ENCODE measurements at regions not wholly inside any gene's neighbourhood (a gene's known extent, or its start where the extent isn't known, plus 50 kb on each side); places are given as distances from the start of the nearest gene placed in this dataset.
"Not testable (repeated sequence)": the region's sequence is repeated elsewhere in the genome, so short reads cannot be mapped to it uniquely, and the experiment has no call there.

GRCh38 chr3:72041076-72041475 lies 256.1 kb upstream of the PROK2 start:
- no peak for DNase-seq (ENCODE audit: low read depth, low spot score)

GRCh38 chr3:72039677-72040076 lies 254.7 kb upstream of the PROK2 start:
- no peak for DNase-seq (ENCODE audit: low read depth, low spot score)

GRCh38 chr3:72036899-72037298 lies 252.0 kb upstream of the PROK2 start:
- peak; percentile 42 for DNase-seq (ENCODE audit: low read depth, low spot score)

- DNase-seq (ENCODE audit: low read depth, low spot score): no peak
Observed at GRCh38 chr3:72035606-72036005, 250.7 kb upstream of the PROK2 start.

- DNase-seq (ENCODE audit: low read depth, low spot score): no peak
Observed at GRCh38 chr3:72034986-72035385, 250.0 kb upstream of the PROK2 start.

- DNase-seq (ENCODE audit: low read depth, low spot score): no peak
Observed at GRCh38 chr3:72033666-72034428, 248.9 kb upstream of the PROK2 start.

- DNase-seq (ENCODE audit: low read depth, low spot score): no peak
Observed at GRCh38 chr3:72032441-72033135, 247.6 kb upstream of the PROK2 start.

- DNase-seq (ENCODE audit: low read depth, low spot score): no peak
Observed at GRCh38 chr3:72031581-72031980, 246.6 kb upstream of the PROK2 start.

- DNase-seq (ENCODE audit: low read depth, low spot score): not testable (repeated sequence)
Observed at GRCh38 chr3:72030296-72030695, 245.3 kb upstream of the PROK2 start.

GRCh38 chr3:72028726-72029125 lies 243.8 kb upstream of the PROK2 start:
- DNase-seq (ENCODE audit: low read depth, low spot score): peak; percentile 50

- DNase-seq (ENCODE audit: low read depth, low spot score): not testable (repeated sequence)
Observed at GRCh38 chr3:72028307-72028706, 243.4 kb upstream of the PROK2 start.

GRCh38 chr3:72027728-72028127 lies 242.8 kb upstream of the PROK2 start:
- not testable (repeated sequence) for DNase-seq (ENCODE audit: low read depth, low spot score)

GRCh38 chr3:72022027-72022426 lies 237.1 kb upstream of the PROK2 start:
- DNase-seq (ENCODE audit: low read depth, low spot score): no peak

- DNase-seq (ENCODE audit: low read depth, low spot score): no peak
Observed at GRCh38 chr3:72021531-72021930, 236.6 kb upstream of the PROK2 start.

- no peak for DNase-seq (ENCODE audit: low read depth, low spot score)
Observed at GRCh38 chr3:72018343-72018984, 233.5 kb upstream of the PROK2 start.

GRCh38 chr3:72017935-72018334 lies 233.0 kb upstream of the PROK2 start:
- no peak for DNase-seq (ENCODE audit: low read depth, low spot score)

GRCh38 chr3:72017311-72017710 lies 232.4 kb upstream of the PROK2 start:
- DNase-seq (ENCODE audit: low read depth, low spot score): no peak

GRCh38 chr3:72015463-72015862 lies 230.5 kb upstream of the PROK2 start:
- no peak for DNase-seq (ENCODE audit: low read depth, low spot score)

- DNase-seq (ENCODE audit: low read depth, low spot score): no peak
Observed at GRCh38 chr3:72013084-72013483, 228.1 kb upstream of the PROK2 start.

- no peak for DNase-seq (ENCODE audit: low read depth, low spot score)
Observed at GRCh38 chr3:72012363-72012762, 227.4 kb upstream of the PROK2 start.

GRCh38 chr3:72011485-72011884 lies 226.5 kb upstream of the PROK2 start:
- peak; percentile 94 for DNase-seq (ENCODE audit: low read depth, low spot score)

- DNase-seq (ENCODE audit: low read depth, low spot score): no peak
Observed at GRCh38 chr3:72009851-72010443, 225.0 kb upstream of the PROK2 start.

Data from astrocyte of the hippocampus (primary cell).